ENCODE measurements at regions not wholly inside any gene's neighbourhood (a gene's known extent, or its start where the extent isn't known, plus 50 kb on each side); places are given as distances from the start of the nearest gene placed in this dataset.

DNA sequence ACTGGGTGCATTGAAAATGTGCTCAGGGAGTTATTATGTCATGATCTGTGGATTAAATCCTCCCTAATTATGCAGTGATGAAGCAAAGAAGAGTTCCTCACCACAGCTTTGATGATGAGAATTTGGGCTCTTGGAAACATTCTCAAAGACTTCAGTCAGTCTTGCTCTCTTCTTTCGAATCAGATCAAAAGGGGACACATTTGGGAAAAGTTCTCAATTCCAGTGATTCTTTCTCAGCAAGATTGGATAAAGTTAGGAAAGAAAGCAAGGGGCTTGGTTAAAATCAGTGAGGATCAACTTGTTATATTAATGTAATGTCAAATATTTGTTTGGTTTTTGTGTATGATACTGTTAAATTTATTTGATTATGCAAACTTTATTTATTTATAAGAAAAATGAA is 411.3 kb upstream of the ACTBL2 start:
- TF ChIP-seq, protein P1, sequence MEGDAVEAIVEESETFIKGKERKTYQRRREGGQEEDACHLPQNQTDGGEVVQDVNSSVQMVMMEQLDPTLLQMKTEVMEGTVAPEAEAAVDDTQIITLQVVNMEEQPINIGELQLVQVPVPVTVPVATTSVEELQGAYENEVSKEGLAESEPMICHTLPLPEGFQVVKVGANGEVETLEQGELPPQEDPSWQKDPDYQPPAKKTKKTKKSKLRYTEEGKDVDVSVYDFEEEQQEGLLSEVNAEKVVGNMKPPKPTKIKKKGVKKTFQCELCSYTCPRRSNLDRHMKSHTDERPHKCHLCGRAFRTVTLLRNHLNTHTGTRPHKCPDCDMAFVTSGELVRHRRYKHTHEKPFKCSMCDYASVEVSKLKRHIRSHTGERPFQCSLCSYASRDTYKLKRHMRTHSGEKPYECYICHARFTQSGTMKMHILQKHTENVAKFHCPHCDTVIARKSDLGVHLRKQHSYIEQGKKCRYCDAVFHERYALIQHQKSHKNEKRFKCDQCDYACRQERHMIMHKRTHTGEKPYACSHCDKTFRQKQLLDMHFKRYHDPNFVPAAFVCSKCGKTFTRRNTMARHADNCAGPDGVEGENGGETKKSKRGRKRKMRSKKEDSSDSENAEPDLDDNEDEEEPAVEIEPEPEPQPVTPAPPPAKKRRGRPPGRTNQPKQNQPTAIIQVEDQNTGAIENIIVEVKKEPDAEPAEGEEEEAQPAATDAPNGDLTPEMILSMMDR (conservative IDR thresholded peaks at IDR 0.05), result no peak
- no peak for TF ChIP-seq ZFX (IDR thresholded peaks at IDR 0.05)
